Esophagus squamous epithelium (tissue), 4 donors: ENCODE measurements at regions not wholly inside any gene's neighbourhood (a gene's known extent, or its start where the extent isn't known, plus 50 kb on each side); places are given as distances from the start of the nearest gene placed in this dataset.

Source experiments
- POLR2A ChIP-seq, 4 donors: fragments of 450-650 bp; IDR thresholded peaks; one replicate each; pipeline ENCODE4 v1.6.1; 2017; ENCODE audit warnings: antibody characterized with exemption in 4 of 4, mild to moderate bottlenecking in 4 of 4, moderate library complexity in 3 of 4
- TF ChIP-seq, protein P1 (sequence below), 6 experiments: fragments of 450-650 bp in 4 of 6; fragments of 200-600 bp in 2 of 6; sonication (generic) in 2 of 6; IDR thresholded peaks; one replicate each; pipeline ENCODE4 v1.5.1; 2016 to 2019; ENCODE audit warnings: antibody characterized with exemption in 6 of 6, mild to moderate bottlenecking in 4 of 6, moderate library complexity in 4 of 6

DNA sequence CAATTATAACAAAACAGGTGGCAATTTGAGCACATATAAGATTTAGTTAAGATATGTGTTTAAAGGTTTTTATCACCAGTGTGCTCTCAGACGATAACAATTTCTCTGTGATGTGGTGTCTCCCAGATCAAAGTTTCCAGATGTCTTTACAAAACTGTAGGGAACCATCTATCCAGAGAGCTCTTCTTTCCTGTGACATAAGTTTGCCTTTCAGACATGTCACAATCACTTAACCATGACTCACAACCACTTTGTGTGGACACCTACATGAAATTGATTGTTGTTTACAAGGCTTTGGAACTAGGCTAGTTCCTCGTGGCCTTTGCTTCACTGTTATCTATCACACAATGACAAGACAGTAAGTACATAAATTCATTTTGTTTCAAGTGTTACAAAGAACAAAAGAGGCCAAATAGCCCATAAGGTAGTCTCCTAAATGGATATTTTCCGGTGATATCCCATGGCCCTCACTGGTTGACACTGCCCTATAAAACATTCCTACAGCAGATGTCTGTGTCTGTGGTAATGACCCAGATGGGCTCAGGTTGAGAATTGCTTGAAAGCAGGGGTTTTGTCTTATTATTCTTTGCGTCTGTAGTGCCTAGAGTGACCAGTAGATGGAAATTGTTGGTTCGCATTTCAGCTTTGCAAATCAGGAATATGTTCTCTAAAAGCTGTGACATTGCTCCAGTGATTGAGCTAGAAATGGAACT lies 297.8 kb upstream of the FAM241A start:
- TF ChIP-seq POLR2A (IDR thresholded peaks at IDR 0.05) = no peak
- TF ChIP-seq, protein P1, sequence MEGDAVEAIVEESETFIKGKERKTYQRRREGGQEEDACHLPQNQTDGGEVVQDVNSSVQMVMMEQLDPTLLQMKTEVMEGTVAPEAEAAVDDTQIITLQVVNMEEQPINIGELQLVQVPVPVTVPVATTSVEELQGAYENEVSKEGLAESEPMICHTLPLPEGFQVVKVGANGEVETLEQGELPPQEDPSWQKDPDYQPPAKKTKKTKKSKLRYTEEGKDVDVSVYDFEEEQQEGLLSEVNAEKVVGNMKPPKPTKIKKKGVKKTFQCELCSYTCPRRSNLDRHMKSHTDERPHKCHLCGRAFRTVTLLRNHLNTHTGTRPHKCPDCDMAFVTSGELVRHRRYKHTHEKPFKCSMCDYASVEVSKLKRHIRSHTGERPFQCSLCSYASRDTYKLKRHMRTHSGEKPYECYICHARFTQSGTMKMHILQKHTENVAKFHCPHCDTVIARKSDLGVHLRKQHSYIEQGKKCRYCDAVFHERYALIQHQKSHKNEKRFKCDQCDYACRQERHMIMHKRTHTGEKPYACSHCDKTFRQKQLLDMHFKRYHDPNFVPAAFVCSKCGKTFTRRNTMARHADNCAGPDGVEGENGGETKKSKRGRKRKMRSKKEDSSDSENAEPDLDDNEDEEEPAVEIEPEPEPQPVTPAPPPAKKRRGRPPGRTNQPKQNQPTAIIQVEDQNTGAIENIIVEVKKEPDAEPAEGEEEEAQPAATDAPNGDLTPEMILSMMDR (IDR thresholded peaks at IDR 0.05) = peak in 1 of 6 experiments; percentile 5
